GM12878 (cell line): ENCODE measurements at regions not wholly inside any gene's neighbourhood (a gene's known extent, or its start where the extent isn't known, plus 50 kb on each side); places are given as distances from the start of the nearest gene placed in this dataset.

Experiments
- ATAC-seq: fragments of 200-7000 bp; cut with Tn5 transposase; 3 replicates; pipeline ENCODE4 v1.9.1; 2020; ENCODE audit warnings: mild to moderate bottlenecking, moderate library complexity
- BruUV-seq: library from RNA; stranded (reverse); fragments of 400-500 nt; replicated peaks from 2 replicates; lab custom pipeline; 2021; lab: Mats Ljungman, UMichigan
- CTCF ChIA-PET: fragments of 300-600 bp; sonication (Branson Sonifier 250); formaldehyde crosslinking; extraction: SDS; loops from one replicate; lab custom pipeline; 2021; ENCODE audit warnings: inconsistent platforms; lab: Yijun Ruan, JAX
- POLR2A ChIA-PET: fragments of 350-600 bp; formaldehyde crosslinking; extraction: SDS; loops from one replicate; lab custom pipeline; 2021; ENCODE audit warnings: inconsistent platforms; lab: Charles Lee
- RAD21 ChIA-PET: fragments of 300-600 bp; sonication (Branson Sonifier 250); formaldehyde crosslinking; loops from one replicate; lab custom pipeline; 2023; ENCODE audit warnings: antibody characterized with exemption; ENCODE audit not compliant: unreplicated experiment; lab: Charles Lee
- SMC1A ChIA-PET: fragments of 300-600 bp; sonication (Branson Sonifier 250); formaldehyde crosslinking; loops from one replicate; lab custom pipeline; 2023; ENCODE audit not compliant: unreplicated experiment, uncharacterized antibody; lab: Charles Lee
- DNase-seq: peaks from one replicate; pipeline ENCODE4 v3.0.0-alpha.2; 2011; ENCODE audit warnings: low read depth, low spot score
- FAIRE-seq: peaks from 3 replicates; lab custom pipeline; 2011; peaks lifted over from hg19 to GRCh38; lab: Jason Lieb, UNC
- H2AFZ ChIP-seq: 2 replicates; pipeline ENCODE4 v1.6.0; 2011; ENCODE audit warnings: low read depth, low read length, control low read depth; ENCODE audit not compliant: control insufficient read depth
- H3K27ac ChIP-seq: 2 replicates; pipeline ENCODE4 v1.5.1; 2011; ENCODE audit warnings: control low read depth; ENCODE audit not compliant: control insufficient read depth, insufficient read depth
- H3K27me3 ChIP-seq, 2 experiments: replicated peaks in 1 of 2; 2 replicates each; pipeline versions ENCODE4 v1.6.0 to v1.6.1; 2011; ENCODE audit warnings: low read length in 1 of 2; ENCODE audit not compliant: control insufficient read depth in 2 of 2, insufficient read depth in 2 of 2
- H3K36me3 ChIP-seq, 2 experiments: 2 replicates each; pipeline ENCODE4 v1.5.1; 2011; ENCODE audit warnings: low read length in 1 of 2; ENCODE audit not compliant: control insufficient read depth in 2 of 2, insufficient read depth in 2 of 2
- H3K4me1 ChIP-seq: 2 replicates; pipeline ENCODE4 v1.6.1; 2011; ENCODE audit warnings: mild to moderate bottlenecking, low read length, moderate library complexity, mixed read lengths; ENCODE audit not compliant: control insufficient read depth, insufficient read depth
- H3K4me2 ChIP-seq: 2 replicates; pipeline ENCODE4 v1.6.0; 2011; ENCODE audit warnings: control low read depth; ENCODE audit not compliant: control insufficient read depth, insufficient read depth
- H3K4me3 ChIP-seq: fragments of 200-600 bp; sonication (generic); 2 replicates; pipeline ENCODE4 v1.5.1; 2016
- H3K79me2 ChIP-seq: 2 replicates; pipeline ENCODE4 v1.6.0; 2011; ENCODE audit warnings: low read length; ENCODE audit not compliant: control insufficient read depth, insufficient read depth
- H3K9ac ChIP-seq: 2 replicates; pipeline ENCODE4 v1.8.0; 2011; ENCODE audit warnings: low read length, control low read depth, mixed read lengths; ENCODE audit not compliant: control insufficient read depth, insufficient read depth
- H3K9me3 ChIP-seq: replicated peaks from 3 replicates; pipeline ENCODE4 v1.5.1; 2011; ENCODE audit warnings: mild to moderate bottlenecking, low read length; ENCODE audit not compliant: control insufficient read depth, insufficient read depth
- H4K20me1 ChIP-seq: 2 replicates; pipeline ENCODE4 v1.6.0; 2011; ENCODE audit not compliant: control insufficient read depth, insufficient read depth
- CHD2 ChIP-seq: IDR thresholded peaks from 2 replicates; pipeline ENCODE4 v1.6.1; 2011; ENCODE audit warnings: low read depth, low read length, improper control_type of control experiment, borderline replicate concordance
- HCFC1 ChIP-seq: fragments of 150-350 bp; IDR thresholded peaks from 2 replicates; pipeline ENCODE4 v1.6.1; 2014; ENCODE audit warnings: low read length
- IRF4 ChIP-seq: IDR thresholded peaks from 2 replicates; pipeline ENCODE4 v1.6.1; 2011; ENCODE audit warnings: low read depth, low read length
- NFYA ChIP-seq: IDR thresholded peaks from 2 replicates; pipeline ENCODE4 v1.6.1; 2011; ENCODE audit warnings: low read depth, mild to moderate bottlenecking, low read length, improper control_type of control experiment, borderline replicate concordance
- RAD21 ChIP-seq: IDR thresholded peaks from 2 replicates; pipeline ENCODE4 v1.6.1; 2011; ENCODE audit warnings: mild to moderate bottlenecking, low read depth, low read length, moderate library complexity; ENCODE audit not compliant: insufficient read depth
- RAD51 ChIP-seq: fragments of 450-650 bp; IDR thresholded peaks from 2 replicates; pipeline ENCODE4 v1.6.1; 2016; ENCODE audit warnings: moderate library complexity, mild to moderate bottlenecking, inconsistent platforms
- WGBS: methylation state at CpG from one replicate; pipeline ENCODE4 v1.1.6; 2016; ENCODE audit warnings: low lambda C conversion rate; ENCODE audit not compliant: insufficient replicate concordance, insufficient coverage; ENCODE audit errors: missing lambda C conversion rate; 5-methylcytosine and 5-hydroxymethylcytosine counted together
- in situ Hi-C: fragments of 300-500 bp; cut with MboI; formaldehyde crosslinking; loops from 9 replicates; pipeline ENCODE4 v1.14.3; 2018; ENCODE audit warnings: mixed read lengths
- intact Hi-C: fragments of 100-400 bp; cut with micrococcal nuclease; formaldehyde crosslinking; loops from one replicate; pipeline ENCODE4 v1.14.2; 2022; ENCODE audit not compliant: unreplicated experiment
- TF ChIP-seq, protein P1 (sequence below): fragments of 450-650 bp; formaldehyde crosslinking; IDR thresholded peaks from 2 replicates; pipeline ENCODE4 v1.4.0; 2022; ENCODE audit warnings: mild to moderate bottlenecking, moderate library complexity
- TF ChIP-seq, protein P2 (sequence below): IDR thresholded peaks from 2 replicates; pipeline ENCODE4 v1.6.1; 2012; ENCODE audit warnings: low read depth, low read length, improper control_type of control experiment

DNA sequence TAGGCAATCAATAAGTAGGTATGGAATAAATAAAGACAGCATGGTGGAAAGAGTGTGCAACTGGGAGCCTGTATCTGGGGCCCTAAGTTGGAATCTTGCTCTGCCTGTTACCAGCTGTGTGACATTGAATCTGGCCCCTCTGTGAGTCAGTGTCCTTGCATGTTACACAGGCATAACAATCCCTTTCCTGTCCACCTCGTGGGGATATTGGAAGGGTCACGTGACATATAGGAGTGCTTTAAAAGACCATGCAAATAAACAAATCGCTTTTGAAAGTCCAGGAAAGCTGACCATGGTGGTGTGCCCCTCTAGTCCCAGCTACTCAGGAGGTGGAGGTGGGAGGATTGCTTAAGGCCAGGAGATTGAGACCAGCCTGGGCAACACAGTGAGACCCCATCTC, 51.1 kb upstream of the VRK1 start:
- BruUV-seq: no TSS peak
- no peaks in the 10 kb centered on the region for H4K20me1 ChIP-seq
- RAD21 ChIA-PET: interaction anchor here (0.6 kb wide), 1 partner anchor 150 kb away, joined by 3 read pairs; no protein-coding TSS in a partner anchor
- no peak overlapping the region for H3K9ac ChIP-seq
- SMC1A ChIA-PET: no interaction called here
- in situ Hi-C loops: no loop called here
- H3K9me3 ChIP-seq: no peaks in the 10 kb centered on the region
- DNase-seq (no peak), ATAC-seq (no peak), FAIRE-seq (no peak)
- CTCF ChIA-PET: interaction anchor here (3.5 kb wide), 1 partner anchor 179 kb away, joined by 17 read pairs; no protein-coding TSS in a partner anchor
- H3K27me3 ChIP-seq: peaks cover 3 to 6% of the 10 kb centered on the region in 2 experiments; a peak in 3 of 4 replicates
- no peak overlapping the region for H2AFZ ChIP-seq
- WGBS: 0% methylated on average over 3 of the region's 3 CpGs
- POLR2A ChIA-PET: no interaction called here
- no peaks in the 10 kb centered on the region for H3K79me2 ChIP-seq
- TF ChIP-seq IRF4 (no peak), RAD51 (peak; percentile 31; the same call in 1 of the 2 replicates)
- H3K36me3 ChIP-seq: no peaks in the 10 kb centered on the region
- H3K27ac ChIP-seq: no peak overlapping the region
- H3K4me1 ChIP-seq: no peaks in the 10 kb centered on the region
- no peak overlapping the region for H3K4me3 ChIP-seq
- intact Hi-C loops: no loop called here
- no peak overlapping the region for H3K4me2 ChIP-seq

DNA sequence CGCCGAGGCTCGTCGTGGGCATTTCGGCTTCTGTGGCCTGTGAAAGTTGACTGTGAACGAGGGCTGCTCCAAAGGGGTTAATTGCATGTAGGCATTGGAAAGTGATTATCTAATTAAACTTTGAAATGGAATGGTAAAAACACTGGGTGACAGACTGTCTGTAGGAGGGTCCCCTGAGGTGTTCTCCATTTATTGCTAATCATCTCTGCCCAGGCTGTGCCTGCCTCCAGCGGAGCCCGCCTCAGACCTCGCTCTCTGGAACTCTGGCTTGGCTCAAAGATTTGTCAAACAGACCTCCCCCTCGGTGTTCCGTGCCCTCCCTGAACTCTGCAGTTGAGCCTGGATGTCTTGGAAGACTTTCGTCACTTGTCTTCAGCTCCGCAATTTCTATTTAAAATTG, 50.2 kb upstream of the VRK1 start:
- no peak overlapping the region for H3K27ac ChIP-seq
- no peak overlapping the region for H2AFZ ChIP-seq
- in situ Hi-C loops (no loop called here), intact Hi-C loops (no loop called here)
- no peak for ATAC-seq
- H3K9me3 ChIP-seq: no peaks in the 10 kb centered on the region
- H3K4me1 ChIP-seq: no peaks in the 10 kb centered on the region
- H4K20me1 ChIP-seq: no peaks in the 10 kb centered on the region
- no peak for TF ChIP-seq RAD21
- TF ChIP-seq, protein P1, sequence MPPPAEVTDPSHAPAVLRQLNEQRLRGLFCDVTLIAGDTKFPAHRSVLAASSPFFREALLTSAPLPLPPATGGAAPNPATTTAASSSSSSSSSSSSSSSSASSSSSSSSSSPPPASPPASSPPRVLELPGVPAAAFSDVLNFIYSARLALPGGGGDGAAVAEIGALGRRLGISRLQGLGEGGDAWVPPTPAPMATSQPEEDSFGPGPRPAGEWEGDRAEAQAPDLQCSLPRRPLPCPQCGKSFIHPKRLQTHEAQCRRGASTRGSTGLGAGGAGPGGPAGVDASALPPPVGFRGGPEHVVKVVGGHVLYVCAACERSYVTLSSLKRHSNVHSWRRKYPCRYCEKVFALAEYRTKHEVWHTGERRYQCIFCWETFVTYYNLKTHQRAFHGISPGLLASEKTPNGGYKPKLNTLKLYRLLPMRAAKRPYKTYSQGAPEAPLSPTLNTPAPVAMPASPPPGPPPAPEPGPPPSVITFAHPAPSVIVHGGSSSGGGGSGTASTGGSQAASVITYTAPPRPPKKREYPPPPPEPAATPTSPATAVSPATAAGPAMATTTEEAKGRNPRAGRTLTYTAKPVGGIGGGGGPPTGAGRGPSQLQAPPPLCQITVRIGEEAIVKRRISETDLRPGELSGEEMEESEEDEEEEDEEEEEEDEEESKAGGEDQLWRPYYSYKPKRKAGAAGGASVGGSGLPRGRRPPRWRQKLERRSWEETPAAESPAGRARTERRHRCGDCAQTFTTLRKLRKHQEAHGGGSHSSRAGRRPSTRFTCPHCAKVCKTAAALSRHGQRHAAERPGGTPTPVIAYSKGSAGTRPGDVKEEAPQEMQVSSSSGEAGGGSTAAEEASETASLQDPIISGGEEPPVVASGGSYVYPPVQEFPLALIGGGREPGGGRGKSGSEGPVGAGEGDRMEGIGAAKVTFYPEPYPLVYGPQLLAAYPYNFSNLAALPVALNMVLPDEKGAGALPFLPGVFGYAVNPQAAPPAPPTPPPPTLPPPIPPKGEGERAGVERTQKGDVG (CRISPR knock-in tag): no peak
- no peak for TF ChIP-seq NFYA
- no peak for TF ChIP-seq HCFC1
- TF ChIP-seq, protein P2, sequence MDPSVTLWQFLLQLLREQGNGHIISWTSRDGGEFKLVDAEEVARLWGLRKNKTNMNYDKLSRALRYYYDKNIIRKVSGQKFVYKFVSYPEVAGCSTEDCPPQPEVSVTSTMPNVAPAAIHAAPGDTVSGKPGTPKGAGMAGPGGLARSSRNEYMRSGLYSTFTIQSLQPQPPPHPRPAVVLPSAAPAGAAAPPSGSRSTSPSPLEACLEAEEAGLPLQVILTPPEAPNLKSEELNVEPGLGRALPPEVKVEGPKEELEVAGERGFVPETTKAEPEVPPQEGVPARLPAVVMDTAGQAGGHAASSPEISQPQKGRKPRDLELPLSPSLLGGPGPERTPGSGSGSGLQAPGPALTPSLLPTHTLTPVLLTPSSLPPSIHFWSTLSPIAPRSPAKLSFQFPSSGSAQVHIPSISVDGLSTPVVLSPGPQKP: no peak
- no peak for TF ChIP-seq CHD2
- no peak overlapping the region for H3K9ac ChIP-seq
- FAIRE-seq: no peak
- H3K79me2 ChIP-seq: no peaks in the 10 kb centered on the region
- POLR2A ChIA-PET: no interaction called here
- H3K4me3 ChIP-seq: no peak overlapping the region
- WGBS: 67% methylated on average over 13 of the region's 13 CpGs
- no peaks in the 10 kb centered on the region for H3K36me3 ChIP-seq
- RAD21 ChIA-PET: no interaction called here
- BruUV-seq: no TSS peak
- no peak overlapping the region for H3K4me2 ChIP-seq
- CTCF ChIA-PET: no interaction called here
- peaks cover 3 to 6% of the 10 kb centered on the region in 2 experiments; a peak in 3 of 4 replicates for H3K27me3 ChIP-seq
- SMC1A ChIA-PET: no interaction called here
- DNase-seq: no peak
